Frontal cortex (tissue), 3 donors: ENCODE measurements at regions not wholly inside any gene's neighbourhood (a gene's known extent, or its start where the extent isn't known, plus 50 kb on each side); places are given as distances from the start of the nearest gene placed in this dataset.

Experiments used
- DNase-seq, 2 donors: peaks; one replicate each; pipeline ENCODE4 v3.0.0; 2012; ENCODE audit warnings: low spot score in 2 of 2
- FAIRE-seq: peaks from 2 replicates; lab custom pipeline; 2012; peaks lifted over from hg19 to GRCh38; lab: Jason Lieb, UNC
- donor health status: control.
- donor health status: control.
- donor health status: control.

DNA sequence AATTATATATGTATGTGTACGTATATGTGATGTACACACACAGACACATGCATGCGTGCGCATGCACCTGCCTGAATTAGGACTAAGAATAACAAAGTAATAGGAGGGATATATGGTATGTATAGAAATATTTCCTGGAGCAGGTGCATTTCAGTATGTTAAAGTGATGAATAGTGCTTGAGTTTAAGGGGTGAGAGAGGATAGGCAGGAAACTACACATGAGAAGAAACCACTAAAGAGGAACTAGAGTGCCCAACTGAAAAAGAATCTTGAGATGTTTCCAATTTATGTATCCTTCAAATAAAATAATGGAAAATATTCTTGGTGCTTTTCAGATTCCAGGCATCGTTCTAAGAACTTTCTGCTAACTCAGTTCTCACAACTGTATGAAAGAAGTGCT, 52.6 kb upstream of the UNC5C start:
- FAIRE-seq (no peak), DNase-seq (no peak)

DNA sequence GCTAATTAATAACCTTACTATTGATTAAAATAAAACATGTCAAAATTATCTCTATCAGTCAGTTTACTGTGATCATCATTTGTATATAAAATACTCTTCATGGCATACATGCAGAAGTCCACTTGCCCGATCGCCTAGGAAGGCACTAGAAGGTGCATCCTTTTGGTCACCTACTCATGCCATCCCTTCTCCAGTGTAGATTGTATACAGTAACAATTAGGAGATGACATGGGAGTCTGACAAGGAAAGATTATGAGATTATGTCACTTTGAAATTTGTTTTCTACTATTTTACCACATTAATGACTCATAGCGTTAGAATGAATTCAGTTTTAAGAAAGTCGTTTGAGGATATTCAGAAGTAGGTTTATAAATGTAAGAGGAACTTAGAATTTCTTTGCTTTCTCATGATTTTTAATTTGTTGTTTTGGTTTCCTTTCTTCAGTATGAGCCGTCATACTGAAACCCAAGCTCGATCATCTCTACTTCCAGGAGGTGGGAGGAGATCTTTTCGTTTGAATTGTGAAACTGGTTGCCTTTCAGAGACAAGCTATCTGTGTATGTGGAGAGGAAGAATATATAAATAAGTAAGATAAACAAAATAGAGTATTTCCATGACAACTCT, 51.1 kb upstream of the UNC5C start:
- FAIRE-seq (no peak), DNase-seq (no peak)
